ENCODE measurements at regions not wholly inside any gene's neighbourhood (a gene's known extent, or its start where the extent isn't known, plus 50 kb on each side); places are given as distances from the start of the nearest gene placed in this dataset.

DNA sequence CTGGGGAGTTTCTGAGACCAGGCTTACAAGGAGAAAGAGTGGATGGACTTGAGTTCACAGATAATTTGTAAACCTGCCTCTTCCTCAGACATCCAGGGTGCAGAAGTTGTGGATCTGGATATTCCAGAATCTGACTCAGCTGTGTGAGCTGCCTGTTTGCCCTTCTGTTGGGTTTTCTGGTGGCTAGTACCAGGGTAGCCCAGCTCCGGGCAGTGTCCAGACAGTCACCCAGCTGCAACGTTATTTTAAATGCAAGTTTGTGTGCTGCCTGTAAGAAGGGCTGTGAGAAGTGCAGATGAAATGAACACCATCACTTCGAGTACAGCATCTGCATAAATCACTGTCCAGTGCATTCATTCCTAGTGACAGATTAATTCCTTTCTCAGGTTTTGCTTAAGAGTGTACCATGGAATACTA lies 1053.0 kb downstream of the TUSC7 start:
- DNase-seq (ENCODE audit: low read depth) = no peak

DNA sequence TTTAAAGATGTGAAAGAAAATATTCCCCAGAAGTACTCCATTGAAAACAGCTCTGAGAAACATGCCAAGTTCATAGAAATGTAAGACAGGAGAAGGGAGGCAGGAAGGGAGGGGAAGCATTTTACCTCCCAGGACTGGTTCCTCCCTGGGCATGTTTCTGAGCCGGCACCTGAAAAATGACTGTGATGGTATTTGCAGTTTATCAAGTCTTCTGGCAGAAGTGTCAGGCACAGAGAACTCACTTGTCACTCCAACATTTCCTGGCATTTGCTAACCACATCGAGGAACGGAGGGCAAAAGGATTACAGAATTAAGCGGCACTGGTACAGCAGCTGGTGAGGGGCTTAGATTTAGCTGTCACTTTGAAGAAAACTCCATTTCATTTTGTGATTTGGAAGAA lies 1054.0 kb downstream of the TUSC7 start:
- no peak for DNase-seq (ENCODE audit: low read depth)

DNA sequence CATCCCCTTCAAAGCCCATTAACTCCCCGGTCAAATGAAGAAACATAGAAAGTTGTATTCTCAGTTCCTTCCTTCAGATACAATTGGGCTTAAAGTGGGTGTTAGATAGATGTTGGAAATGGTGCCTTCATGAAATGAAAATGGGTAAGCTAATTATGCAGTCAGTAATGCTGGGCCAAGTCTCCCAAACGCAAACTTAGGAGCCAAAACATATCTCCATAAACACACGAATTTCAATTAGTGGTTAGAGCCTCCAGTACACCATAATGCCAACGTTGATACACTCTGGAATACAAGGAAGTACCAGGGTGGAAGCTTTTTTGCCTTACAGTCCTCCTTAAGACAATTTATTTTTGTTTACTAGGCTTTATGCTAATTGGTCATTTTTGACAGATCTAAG lies 1059.0 kb downstream of the TUSC7 start:
- DNase-seq (ENCODE audit: low read depth) = no peak

DNA sequence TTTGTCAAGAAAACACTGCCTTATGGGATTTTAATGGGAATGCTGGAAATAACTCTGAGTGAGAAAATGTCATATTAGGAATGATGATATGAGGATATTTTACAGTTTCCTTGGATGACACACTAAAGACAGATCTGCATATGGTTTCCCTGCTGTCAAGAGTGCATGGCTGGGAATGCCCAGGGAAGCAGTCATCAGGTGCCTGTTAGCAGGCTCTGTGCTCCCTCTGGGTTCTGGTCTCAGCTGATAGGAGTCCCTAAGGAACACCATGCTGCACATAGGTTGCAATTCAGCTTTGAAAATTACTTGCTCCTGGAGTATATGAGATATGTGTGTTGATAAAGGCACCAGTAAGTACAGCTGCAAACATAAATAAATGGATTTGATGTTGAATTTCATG lies 1064.6 kb downstream of the TUSC7 start:
- no peak for DNase-seq (ENCODE audit: low read depth)

GRCh38 chr3:117786349-117786748 lies 1076.8 kb downstream of the TUSC7 start:
- DNase-seq (ENCODE audit: low read depth) = no peak

GRCh38 chr3:117788061-117788460 lies 1078.5 kb downstream of the TUSC7 start:
- DNase-seq (ENCODE audit: low read depth) = peak; percentile 97

DNA sequence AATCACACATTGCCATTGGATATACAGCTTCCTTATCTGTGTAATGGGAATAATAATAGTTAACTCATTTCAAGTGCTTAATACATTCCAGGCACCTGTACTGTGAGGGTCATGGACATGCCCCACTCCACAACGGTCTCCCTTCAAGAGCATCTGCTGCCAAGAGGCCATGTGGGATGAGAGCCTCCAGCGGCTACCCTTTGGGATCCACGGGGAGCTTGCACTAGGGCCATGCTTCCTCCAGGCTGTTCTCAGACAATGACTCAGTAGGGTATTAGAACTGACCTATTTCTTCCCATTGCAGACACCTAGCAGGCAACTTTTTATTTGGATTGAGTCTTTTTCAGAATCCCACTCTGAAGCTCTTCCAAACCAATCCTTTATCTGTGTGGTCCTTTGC lies 1078.9 kb downstream of the TUSC7 start:
- no peak for DNase-seq (ENCODE audit: low read depth)

- DNase-seq (ENCODE audit: low read depth) = no peak
Measured at GRCh38 chr3:117790235-117790987, 1080.8 kb downstream of the TUSC7 start.

DNA sequence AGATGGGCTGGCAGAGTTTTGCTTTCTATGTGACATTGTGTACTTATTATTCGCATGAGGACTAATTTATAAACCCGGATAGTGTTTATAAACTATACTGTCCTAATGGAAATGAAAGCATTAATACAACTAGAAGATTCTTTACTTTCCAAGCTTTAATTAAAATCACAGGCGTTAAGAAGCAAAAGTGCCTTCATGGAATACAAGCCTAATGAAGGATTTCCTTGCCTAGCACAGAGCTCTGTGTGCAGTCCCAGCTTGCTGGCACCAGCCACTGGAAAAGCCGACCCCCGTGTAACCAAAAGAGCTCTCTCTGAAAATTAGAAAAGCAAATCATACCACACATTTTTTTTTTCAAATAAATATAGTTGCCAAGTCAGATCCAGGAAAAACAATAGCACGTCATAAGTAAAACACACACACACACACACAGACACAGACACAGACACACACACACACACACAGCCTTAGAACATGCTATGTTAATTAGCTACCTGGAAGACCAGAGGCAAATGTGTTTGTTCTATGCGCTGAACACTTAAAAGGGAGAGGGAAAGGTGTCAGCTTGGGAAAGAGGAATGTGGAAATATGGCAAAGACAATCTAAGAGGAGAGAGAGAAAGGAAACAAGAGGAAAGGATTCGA lies 1084.2 kb downstream of the TUSC7 start:
- DNase-seq (ENCODE audit: low read depth) = peak; percentile 9

GRCh38 chr3:117798221-117798620 lies 1088.6 kb downstream of the TUSC7 start:
- no peak for DNase-seq (ENCODE audit: low read depth)

DNA sequence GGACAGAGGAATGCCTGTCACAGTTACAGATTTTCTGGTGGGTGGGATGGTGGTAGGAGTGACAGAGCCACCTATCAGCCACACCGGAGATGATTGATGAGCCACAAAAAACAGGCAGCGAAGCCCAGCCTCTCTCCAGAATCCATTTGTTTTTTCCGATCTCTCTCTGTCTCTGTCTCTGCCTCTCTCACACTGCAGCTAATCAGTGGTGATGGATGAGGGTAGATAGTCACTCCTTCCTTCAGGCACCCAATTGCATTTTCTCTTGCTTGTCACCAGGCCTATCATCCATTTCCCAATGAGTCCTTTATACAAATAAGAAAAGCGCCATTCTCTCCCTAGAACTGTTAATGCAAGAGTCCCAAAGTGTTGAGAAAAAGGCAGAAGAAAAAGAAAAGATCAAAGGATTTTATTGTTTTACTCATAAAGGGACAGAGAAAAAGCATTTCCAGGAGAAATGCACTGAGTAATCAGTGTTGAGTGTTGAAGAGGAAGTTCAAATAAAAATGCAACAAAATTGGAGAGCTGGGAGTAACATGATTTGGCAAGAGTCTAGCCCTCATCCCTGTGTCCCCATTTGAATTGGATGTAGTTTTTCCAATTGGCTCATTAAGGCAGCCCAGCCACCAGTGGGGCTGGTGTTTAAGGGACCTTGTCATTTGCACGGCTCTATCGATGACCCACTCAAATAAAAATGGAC lies 1089.3 kb downstream of the TUSC7 start:
- DNase-seq (ENCODE audit: low read depth) = no peak

DNA sequence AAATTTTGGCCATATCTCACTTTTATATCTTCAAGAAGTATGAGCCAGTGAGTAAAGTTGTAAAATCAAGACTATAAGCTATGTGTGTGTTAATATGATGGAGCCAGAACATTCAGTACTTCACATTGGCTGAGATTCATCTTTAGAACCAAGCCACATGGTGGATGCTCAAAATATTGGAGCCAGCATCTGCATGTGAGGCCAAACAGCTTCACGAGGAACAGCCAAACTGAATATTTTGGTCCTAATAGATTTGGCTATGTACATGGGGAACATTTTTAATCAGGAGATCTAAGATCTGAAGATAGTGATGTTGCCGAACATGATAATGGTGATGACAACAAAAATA lies 1089.8 kb downstream of the TUSC7 start:
- DNase-seq (ENCODE audit: low read depth) = no peak

- no peak for DNase-seq (ENCODE audit: low read depth)
Measured at GRCh38 chr3:117801912-117802239, 1092.3 kb downstream of the TUSC7 start.

GRCh38 chr3:117809186-117810081 lies 1099.9 kb downstream of the TUSC7 start:
- no peak for DNase-seq (ENCODE audit: low read depth)

DNA sequence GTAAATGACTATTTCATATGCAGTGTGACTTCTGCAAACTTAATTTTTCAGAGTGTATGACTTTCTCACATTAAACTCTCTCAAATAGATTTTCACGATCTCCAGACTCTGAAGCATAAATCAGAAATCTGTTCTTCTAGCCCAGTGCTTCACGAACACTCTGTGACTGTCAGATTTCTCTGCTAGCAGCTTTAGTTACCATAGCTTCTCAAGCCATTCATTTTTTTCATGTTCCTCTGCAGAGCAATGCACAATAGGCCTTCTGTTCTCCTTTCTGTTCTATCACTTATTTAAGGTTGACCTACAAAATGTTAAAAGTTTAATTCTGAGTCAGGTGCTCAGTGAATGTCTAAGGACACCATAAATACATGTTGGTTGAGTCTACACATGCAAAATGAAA lies 1102.2 kb downstream of the TUSC7 start:
- DNase-seq (ENCODE audit: low read depth) = no peak

DNA sequence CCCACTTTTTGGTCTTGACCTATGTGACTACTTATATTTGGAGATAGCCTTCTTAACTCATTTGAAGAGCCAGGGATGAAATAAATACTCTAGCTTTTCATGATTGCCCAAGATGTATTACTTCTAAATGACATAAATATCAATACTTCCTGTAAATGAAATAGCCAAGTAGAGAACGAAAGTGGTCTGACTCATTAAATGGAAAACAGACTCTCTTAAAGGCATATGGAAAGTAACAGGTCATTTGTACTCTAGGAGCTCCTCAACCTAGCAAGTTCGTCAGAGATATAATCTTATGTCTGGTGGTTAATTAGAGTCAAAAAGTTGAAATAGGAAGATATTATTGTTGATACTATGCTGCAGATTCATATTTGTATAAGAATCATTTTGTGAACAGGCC lies 1105.4 kb downstream of the TUSC7 start:
- DNase-seq (ENCODE audit: low read depth) = peak; percentile 37

- DNase-seq (ENCODE audit: low read depth) = no peak
Measured at GRCh38 chr3:117817103-117817502, 1107.5 kb downstream of the TUSC7 start.

DNA sequence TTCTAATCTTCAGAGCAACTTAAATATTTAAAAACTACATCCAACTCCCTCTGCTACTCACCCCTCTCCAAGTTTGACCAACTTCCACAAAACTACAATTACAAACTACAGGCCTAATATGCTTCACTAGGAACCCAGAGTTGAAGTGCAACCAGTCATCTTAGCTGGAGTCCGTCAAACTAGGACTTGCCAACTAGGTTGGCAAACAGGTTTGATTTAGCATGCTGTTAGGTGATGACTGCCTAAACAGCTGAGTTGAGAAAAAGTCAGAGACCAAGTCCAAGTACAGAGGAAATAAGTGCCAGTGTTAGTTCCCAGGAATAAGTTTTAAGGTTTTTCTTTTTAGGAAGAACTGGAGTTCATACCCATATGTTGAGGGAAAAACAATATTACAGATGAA lies 1109.0 kb downstream of the TUSC7 start:
- DNase-seq (ENCODE audit: low read depth) = no peak

DNA sequence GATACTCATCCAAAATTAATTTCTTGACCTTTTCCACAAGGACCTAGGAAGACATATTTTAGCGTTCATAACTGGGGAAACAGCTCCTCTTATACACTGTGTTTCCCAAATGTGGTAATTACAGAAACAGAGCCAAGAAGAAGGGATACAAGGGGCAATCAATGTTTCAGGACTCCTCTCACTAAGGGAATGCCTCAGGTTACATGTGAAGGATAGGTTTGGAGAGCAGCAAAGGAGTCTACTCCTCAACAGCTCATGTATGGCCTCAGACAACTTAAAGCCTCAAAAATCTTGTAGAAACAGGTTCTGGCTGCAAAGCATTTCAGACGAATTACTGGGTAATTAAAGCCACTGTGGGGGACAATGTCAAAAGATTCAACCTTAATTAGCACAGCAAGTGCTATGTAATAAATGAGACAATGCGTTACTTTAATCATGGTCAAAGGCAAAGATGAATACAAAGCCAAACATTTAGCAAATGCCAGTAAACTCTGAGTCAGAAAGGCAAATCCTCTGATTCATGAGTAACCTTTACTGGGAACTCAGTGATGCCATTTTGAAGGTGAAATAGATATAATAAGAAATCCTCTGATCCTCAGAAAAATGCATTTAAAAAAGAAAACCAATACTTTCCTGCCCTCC lies 1111.2 kb downstream of the TUSC7 start:
- DNase-seq (ENCODE audit: low read depth) = peak; percentile 57

GRCh38 chr3:117822416-117822815 lies 1112.8 kb downstream of the TUSC7 start:
- DNase-seq (ENCODE audit: low read depth) = no peak

GRCh38 chr3:117836296-117836695 lies 1126.7 kb downstream of the TUSC7 start:
- no peak for DNase-seq (ENCODE audit: low read depth)

DNA sequence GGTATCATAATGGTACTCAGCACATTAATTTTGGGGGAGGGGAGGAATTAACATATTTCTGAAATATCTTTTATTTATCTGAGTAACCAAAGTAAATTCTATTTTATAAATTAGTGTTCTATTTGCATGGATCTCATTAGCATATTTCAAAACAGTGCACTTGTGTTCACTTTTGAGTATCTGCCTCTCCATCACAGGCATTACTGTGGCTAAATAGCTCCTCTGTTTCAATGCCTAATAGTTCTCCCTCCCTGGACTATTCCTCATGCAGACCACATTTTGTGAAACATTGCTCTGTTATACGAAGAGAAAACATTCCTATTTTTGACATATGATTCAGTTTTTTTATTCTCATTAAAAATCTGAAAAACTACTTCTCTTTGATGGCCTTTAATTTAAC lies 1127.8 kb downstream of the TUSC7 start:
- no peak for DNase-seq (ENCODE audit: low read depth)
